T47D (cell line): ENCODE measurements at regions not wholly inside any gene's neighbourhood (a gene's known extent, or its start where the extent isn't known, plus 50 kb on each side); places are given as distances from the start of the nearest gene placed in this dataset.

Source experiments
- DNase-seq, 2 experiments: peaks; one replicate each; pipeline versions ENCODE4 v3.0.0 to v3.0.0-alpha.2; 2011 to 2012; ENCODE audit warnings: low read depth in 1 of 2, low spot score in 1 of 2
- JUND ChIP-seq: IDR thresholded peaks from 2 replicates; pipeline ENCODE4 v1.6.1; 2012; ENCODE audit warnings: low read depth
- in situ Hi-C: cut with HindIII; loops from 2 replicates; pipeline ENCODE4 v1.10.0; 2016; ENCODE audit warnings: low sequenced_read_pairs, low pct_unique_long_range_greater_than_20kb

DNA sequence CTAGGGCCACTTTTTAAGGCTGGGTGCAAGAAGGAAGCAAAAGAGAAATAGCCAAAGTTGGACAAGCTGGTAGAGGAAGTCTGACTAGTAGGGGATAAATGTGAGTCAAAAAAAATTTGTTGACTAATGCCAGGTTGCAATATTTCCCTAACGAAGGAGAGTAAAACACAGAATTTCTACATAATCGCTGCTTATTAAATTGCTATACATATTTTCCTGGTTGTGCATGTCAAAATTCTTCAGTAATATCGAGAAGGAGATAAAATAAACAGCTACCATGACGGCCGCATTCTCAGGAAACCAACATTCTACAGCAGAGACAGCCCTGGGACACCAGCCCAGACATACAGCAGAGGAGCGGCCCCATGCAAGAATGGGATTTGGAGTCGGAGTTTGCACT, 148.3 kb downstream of the ESM1 start:
- TF ChIP-seq JUND, result no peak
- in situ Hi-C loops, result no loop called here
- no peak for DNase-seq

GRCh38 chr5:54835647-54836046, 149.7 kb downstream of the ESM1 start:
- no peak for DNase-seq
- TF ChIP-seq JUND, result no peak
- in situ Hi-C loops, result no loop called here

DNA sequence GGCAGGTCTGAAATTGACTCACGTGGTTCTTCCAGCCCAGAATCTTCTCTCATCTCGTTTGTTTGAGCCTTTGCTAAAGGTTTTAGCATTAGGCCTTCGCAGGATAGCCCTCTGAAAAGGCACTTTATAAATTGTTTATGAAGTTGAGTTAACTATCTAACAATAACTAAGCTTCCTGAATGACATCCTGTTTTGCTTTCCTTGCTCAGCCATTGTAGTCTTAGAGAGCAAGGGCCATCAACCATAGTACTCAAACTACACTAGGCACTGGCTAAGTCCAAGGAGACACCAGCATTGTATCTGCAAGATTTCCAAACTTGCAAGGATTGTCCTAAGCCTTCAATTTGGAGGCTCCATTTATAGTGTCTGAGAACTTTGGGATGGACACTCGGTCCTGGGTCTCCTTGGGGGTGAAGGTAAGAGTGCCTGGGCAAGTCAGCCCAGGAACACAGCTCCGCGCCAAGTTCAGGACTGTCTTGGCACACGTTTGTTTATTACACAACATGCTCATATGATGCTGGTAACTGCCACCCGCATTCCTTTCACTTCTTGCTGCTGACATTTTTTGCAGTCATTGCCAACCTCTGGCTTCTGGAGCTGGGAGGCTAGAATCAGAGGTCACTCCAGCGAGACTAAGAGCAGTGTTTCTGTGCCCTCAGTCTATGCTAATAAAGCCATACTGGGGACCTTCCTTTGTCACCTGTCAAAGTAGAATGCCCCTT, 151.1 kb downstream of the ESM1 start:
- no peak for TF ChIP-seq JUND
- peak in 1 of 2 experiments; percentile 64 for DNase-seq
- in situ Hi-C loops, result no loop called here

DNA sequence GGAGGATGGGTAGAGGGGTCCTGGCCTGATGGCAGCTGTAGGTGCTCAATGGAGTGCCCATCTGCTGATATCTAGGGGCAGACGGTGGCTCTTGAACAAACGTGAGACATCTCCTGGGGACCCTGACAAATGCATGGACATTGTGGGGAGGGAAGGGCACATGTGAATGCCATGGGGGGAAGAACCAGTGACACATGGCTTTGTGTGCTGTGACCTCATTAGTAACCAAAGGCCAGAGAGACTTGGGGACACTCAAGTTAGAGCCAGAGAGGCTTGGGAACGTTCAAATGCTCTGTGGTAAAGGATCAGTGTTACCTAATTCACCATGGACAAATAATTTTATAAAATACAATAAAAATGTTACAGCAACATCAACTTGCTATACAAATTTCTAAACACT, 151.8 kb downstream of the ESM1 start:
- in situ Hi-C loops, result no loop called here
- no peak for TF ChIP-seq JUND
- no peak for DNase-seq

- in situ Hi-C loops, result no loop called here
- TF ChIP-seq JUND, result no peak
- no peak for DNase-seq
These were observed 152.5 kb downstream of the ESM1 start for GRCh38 chr5:54832858-54833257.

DNA sequence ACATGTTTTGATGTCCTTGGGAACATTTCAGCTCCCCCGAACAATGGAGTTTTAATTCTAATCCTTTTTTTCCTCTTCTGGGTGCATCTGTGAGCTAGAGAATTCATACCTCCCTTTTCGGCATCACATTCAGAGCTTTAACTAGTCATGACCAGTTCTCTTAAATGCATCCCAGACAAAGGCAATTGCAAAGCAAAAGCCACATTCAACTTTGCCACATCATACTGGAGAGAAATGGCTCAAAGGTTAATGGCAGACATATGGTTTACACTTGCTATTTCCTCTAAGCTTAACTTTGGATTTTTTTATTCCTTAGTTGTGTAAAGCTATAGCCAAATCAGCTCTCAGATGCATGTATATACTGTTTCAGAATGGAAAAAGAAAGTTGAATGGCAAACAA, 153.3 kb downstream of the ESM1 start:
- in situ Hi-C loops, result no loop called here
- no peak for TF ChIP-seq JUND
- no peak for DNase-seq

- no peak for DNase-seq
- in situ Hi-C loops, result no loop called here
- TF ChIP-seq JUND, result no peak
These were observed 154.2 kb downstream of the ESM1 start for GRCh38 chr5:54831233-54831632.

- in situ Hi-C loops, result no loop called here
- no peak for TF ChIP-seq JUND
- no peak for DNase-seq
These were observed 155.5 kb downstream of the ESM1 start for GRCh38 chr5:54829676-54830535.

DNA sequence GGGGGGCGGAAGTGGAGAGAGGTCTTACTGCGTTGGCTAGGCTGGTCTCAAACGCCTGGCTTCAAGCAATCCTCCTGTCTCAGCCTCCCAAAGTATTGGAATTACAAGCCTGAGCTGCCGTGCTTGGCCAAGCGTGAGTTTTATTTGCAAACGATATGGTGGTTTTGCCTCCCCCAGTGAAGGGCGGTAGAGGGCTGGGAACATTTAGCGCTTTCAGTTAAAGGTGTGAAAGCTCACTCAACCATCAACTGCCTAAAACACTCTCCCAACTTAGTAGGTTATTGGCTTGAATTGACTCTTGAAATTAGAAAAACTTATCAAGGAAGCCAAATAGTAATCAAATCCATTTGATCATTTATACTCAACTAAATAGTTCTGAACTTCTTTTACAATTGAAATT, 156.3 kb downstream of the ESM1 start:
- in situ Hi-C loops, result no loop called here
- DNase-seq, result no peak

DNA sequence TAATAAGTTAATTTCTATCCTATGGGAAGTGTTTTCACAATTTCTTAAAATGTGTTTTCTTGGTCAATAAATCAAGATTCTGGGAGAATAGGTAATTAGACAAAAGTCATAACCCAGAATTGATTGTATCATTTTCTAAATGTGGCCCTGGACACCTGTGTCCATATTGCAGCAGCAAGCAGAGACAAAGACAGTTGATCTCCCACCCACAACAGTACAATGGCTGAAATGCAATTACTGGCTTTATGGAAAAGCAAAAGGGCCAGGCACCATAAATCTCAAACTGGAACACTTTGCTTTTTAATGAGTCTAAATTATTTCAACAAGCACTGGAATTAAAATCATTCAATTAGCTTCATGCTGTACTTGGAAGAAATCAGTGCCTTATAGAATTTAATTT, 157.2 kb downstream of the ESM1 start:
- DNase-seq, result no peak
- TF ChIP-seq JUND, result no peak
- in situ Hi-C loops, result no loop called here

More for the DNA sequence above, 156.3 kb downstream of the ESM1 start:
- no peak for TF ChIP-seq JUND

GRCh38 chr5:54825005-54825404, 160.4 kb downstream of the ESM1 start:
- DNase-seq, result no peak
- TF ChIP-seq JUND, result no peak
- in situ Hi-C loops, result no loop called here

- no peak for DNase-seq
- no peak for TF ChIP-seq JUND
- in situ Hi-C loops, result no loop called here
These were observed 162.4 kb downstream of the ESM1 start for GRCh38 chr5:54823006-54823405.

GRCh38 chr5:54822324-54822687, 163.1 kb downstream of the ESM1 start:
- no peak for TF ChIP-seq JUND
- DNase-seq, result no peak
- in situ Hi-C loops, result no loop called here
